K562 (cell line): ENCODE measurements at regions not wholly inside any gene's neighbourhood (a gene's known extent, or its start where the extent isn't known, plus 50 kb on each side); places are given as distances from the start of the nearest gene placed in this dataset.

Source experiments
- ATAC-seq: fragments of 200-7000 bp; cut with Tn5 transposase; 3 replicates; pipeline ENCODE4 v1.9.1; 2020; ENCODE audit warnings: moderate library complexity
- BruUV-seq: library from RNA; stranded (reverse); fragments of 400-500 nt; replicated peaks from 2 replicates; lab custom pipeline; 2021; lab: Mats Ljungman, UMichigan
- CTCF ChIA-PET: fragments of 300-600 bp; formaldehyde crosslinking; extraction: SDS; loops from one replicate; lab custom pipeline; 2021; ENCODE audit warnings: low intra/inter-chr PET ratio; lab: Yijun Ruan, JAX
- POLR2A ChIA-PET: fragments of 300-600, 350-650 bp; sonication (Branson Sonifier 250); formaldehyde crosslinking; extraction: SDS; loops from one replicate; lab custom pipeline; 2021; ENCODE audit warnings: antibody characterized with exemption, inconsistent platforms; lab: Yijun Ruan, JAX
- DNase-seq, 4 experiments: peaks; one replicate each; pipeline versions ENCODE4 v3.0.0 to v3.0.0-alpha.2; 2011 to 2018; ENCODE audit warnings: low spot score in 3 of 4, mixed read lengths in 3 of 4; ENCODE audit errors: extremely low read depth in 1 of 4
- FAIRE-seq: peaks from 2 replicates; lab custom pipeline; 2011; peaks lifted over from hg19 to GRCh38; lab: Jason Lieb, UNC
- H2AFZ ChIP-seq: 2 replicates; pipeline ENCODE4 v1.6.0; 2011; ENCODE audit warnings: low read depth, low read length, control low read depth, inconsistent platforms
- H3K27ac ChIP-seq: fragments of 200-600 bp; 3 replicates; pipeline ENCODE4 v1.8.0; 2011; ENCODE audit warnings: low read depth, mild to moderate bottlenecking, control low read depth, inconsistent platforms, low read length, moderate library complexity, mixed read lengths; ENCODE audit errors: extremely low read depth
- H3K27me3 ChIP-seq, 2 experiments: fragments of 300-600 bp in 1 of 2; 2 replicates in 1 of 2; 3 replicates in 1 of 2; pipeline versions ENCODE4 v1.6.0 to v1.8.0; 2011; ENCODE audit warnings: inconsistent platforms in 2 of 2, low read length in 2 of 2, mild to moderate bottlenecking in 1 of 2, mixed read lengths in 1 of 2, moderate library complexity in 1 of 2; ENCODE audit not compliant: control insufficient read depth in 2 of 2, insufficient read depth in 2 of 2
- H3K36me3 ChIP-seq: fragments of 300-600 bp; 3 replicates; pipeline ENCODE4 v1.8.0; 2011; ENCODE audit warnings: mild to moderate bottlenecking, low read length, inconsistent platforms; ENCODE audit not compliant: control insufficient read depth, insufficient read depth
- H3K4me1 ChIP-seq, 2 experiments: fragments of 200-600 bp in 1 of 2; replicated peaks in 1 of 2; 2 replicates in 1 of 2; 3 replicates in 1 of 2; pipeline versions ENCODE4 v1.5.1 to v1.8.0; 2011; ENCODE audit warnings: inconsistent platforms in 2 of 2, low read length in 2 of 2, mild to moderate bottlenecking in 1 of 2, mixed read lengths in 1 of 2, moderate library complexity in 1 of 2; ENCODE audit not compliant: control insufficient read depth in 2 of 2, insufficient read depth in 2 of 2
- H3K4me2 ChIP-seq: 2 replicates; pipeline ENCODE4 v1.6.1; 2011; ENCODE audit warnings: low read length, control low read depth, inconsistent platforms, mixed read lengths; ENCODE audit not compliant: insufficient read depth
- H3K4me3 ChIP-seq: fragments of 200-600 bp; sonication (generic), shearing (Covaris generic); 2 replicates; pipeline ENCODE4 v1.5.1; 2016; ENCODE audit warnings: control low read depth, inconsistent platforms
- H3K79me2 ChIP-seq: fragments of 200-600 bp; 3 replicates; pipeline ENCODE4 v1.8.0; 2011; ENCODE audit warnings: low read length, inconsistent platforms; ENCODE audit not compliant: control insufficient read depth, insufficient read depth
- H3K9ac ChIP-seq, 2 experiments: 2 replicates each; pipeline versions ENCODE4 v1.6.0 to v1.6.1; 2011; ENCODE audit warnings: low read depth in 2 of 2, low read length in 2 of 2, control low read depth in 1 of 2, inconsistent platforms in 1 of 2, mild to moderate bottlenecking in 1 of 2, mixed read lengths in 1 of 2; ENCODE audit not compliant: insufficient read depth in 1 of 2
- H3K9me1 ChIP-seq: one replicate; pipeline ENCODE4 v1.6.0; 2011; ENCODE audit warnings: inconsistent platforms, mild to moderate bottlenecking, low read length, moderate library complexity; ENCODE audit not compliant: control insufficient read depth, insufficient read depth
- H3K9me3 ChIP-seq: replicated peaks from 2 replicates; pipeline ENCODE4 v1.5.1; 2011; ENCODE audit warnings: low read depth, low read length, inconsistent platforms; ENCODE audit not compliant: control insufficient read depth, insufficient read depth
- H4K20me1 ChIP-seq: replicated peaks from 2 replicates; pipeline ENCODE4 v1.6.1; 2011; ENCODE audit warnings: low read length, inconsistent platforms, mixed read lengths; ENCODE audit not compliant: control insufficient read depth, insufficient read depth
- CC2D1A ChIP-seq: fragments of 450-650 bp; IDR thresholded peaks from 2 replicates; pipeline ENCODE4 v1.6.1; 2017; ENCODE audit warnings: mild to moderate bottlenecking
- HES1 ChIP-seq: fragments of 450-650 bp; IDR thresholded peaks from 2 replicates; pipeline ENCODE4 v1.6.1; 2016; ENCODE audit warnings: low read depth, mild to moderate bottlenecking, moderate library complexity
- PTRF ChIP-seq: fragments of 450-650 bp; IDR thresholded peaks from 2 replicates; pipeline ENCODE4 v1.6.1; 2016; ENCODE audit warnings: mild to moderate bottlenecking, missing genetic modification characterization, missing compliant biosample characterization
- ZBTB33 ChIP-seq: sonication (generic); formaldehyde crosslinking; IDR thresholded peaks from 2 replicates; pipeline ENCODE4 v1.8.1; 2023; ENCODE audit warnings: mild to moderate bottlenecking, missing genetic modification reagents
- ZNF212 ChIP-seq: fragments of 450-650 bp; formaldehyde crosslinking; IDR thresholded peaks from 2 replicates; pipeline ENCODE4 v1.4.0; 2020; ENCODE audit warnings: mild to moderate bottlenecking
- ZNF561 ChIP-seq: fragments of 450-650 bp; formaldehyde crosslinking; conservative IDR thresholded peaks from 2 replicates; pipeline ENCODE4 v1.4.0; 2020; ENCODE audit warnings: mild to moderate bottlenecking, moderate library complexity
- WGBS: fragments of 100-300 bp; shearing (Covaris generic); methylation state at CpG from one replicate; pipeline ENCODE4 v1.1.6; 2016; ENCODE audit warnings: low coverage, mixed read lengths; ENCODE audit not compliant: insufficient coverage; ENCODE audit errors: missing lambda C conversion rate; 5-methylcytosine and 5-hydroxymethylcytosine counted together
- in situ Hi-C: fragments of 300-500 bp; cut with MboI; formaldehyde crosslinking; loops from 4 replicates; pipeline ENCODE4 v1.15.0; 2018; ENCODE audit warnings: inconsistent platforms, mixed read lengths
- intact Hi-C: fragments of 100-400 bp; cut with micrococcal nuclease; formaldehyde crosslinking; loops from 2 replicates; pipeline ENCODE4 v1.14.2; 2022
- TF ChIP-seq, protein P1 (sequence below): sonication (generic); formaldehyde crosslinking; IDR thresholded peaks from 2 replicates; pipeline ENCODE4 v1.8.1; 2023; ENCODE audit warnings: mild to moderate bottlenecking, missing genetic modification reagents

- no peak for TF ChIP-seq HES1
- TF ChIP-seq CC2D1A: no peak
- TF ChIP-seq PTRF (tag): no peak
- TF ChIP-seq, protein P1, sequence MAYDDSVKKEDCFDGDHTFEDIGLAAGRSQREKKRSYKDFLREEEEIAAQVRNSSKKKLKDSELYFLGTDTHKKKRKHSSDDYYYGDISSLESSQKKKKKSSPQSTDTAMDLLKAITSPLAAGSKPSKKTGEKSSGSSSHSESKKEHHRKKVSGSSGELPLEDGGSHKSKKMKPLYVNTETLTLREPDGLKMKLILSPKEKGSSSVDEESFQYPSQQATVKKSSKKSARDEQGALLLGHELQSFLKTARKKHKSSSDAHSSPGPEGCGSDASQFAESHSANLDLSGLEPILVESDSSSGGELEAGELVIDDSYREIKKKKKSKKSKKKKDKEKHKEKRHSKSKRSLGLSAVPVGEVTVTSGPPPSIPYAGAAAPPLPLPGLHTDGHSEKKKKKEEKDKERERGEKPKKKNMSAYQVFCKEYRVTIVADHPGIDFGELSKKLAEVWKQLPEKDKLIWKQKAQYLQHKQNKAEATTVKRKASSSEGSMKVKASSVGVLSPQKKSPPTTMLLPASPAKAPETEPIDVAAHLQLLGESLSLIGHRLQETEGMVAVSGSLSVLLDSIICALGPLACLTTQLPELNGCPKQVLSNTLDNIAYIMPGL (CRISPR knock-in tag): no peak
- no peak for TF ChIP-seq ZNF561 (CRISPR knock-in tag)
- TF ChIP-seq ZNF212 (CRISPR knock-in tag): no peak
These were observed 95.9 kb upstream of the PCSK1 start (continued) for GRCh38 chr5:96528826-96529474.

DNA sequence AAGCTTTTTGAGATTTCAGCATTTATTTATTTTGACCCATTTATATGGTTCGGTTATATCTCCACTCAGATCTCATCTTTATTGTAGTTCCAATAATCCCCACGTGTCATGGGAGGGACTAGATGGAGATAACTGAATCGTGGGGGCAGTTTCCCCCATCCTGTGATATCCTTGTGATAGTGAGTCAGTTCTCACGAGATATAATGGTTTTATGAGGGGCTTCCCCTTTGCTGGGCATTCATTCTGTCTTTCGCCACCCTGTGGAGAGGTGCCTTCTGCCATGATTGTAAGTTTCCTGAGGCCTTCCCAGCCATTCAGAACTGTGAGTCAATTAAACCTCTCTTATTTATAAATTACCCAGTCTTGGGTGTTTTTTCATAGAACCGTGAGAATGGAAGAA is 96.5 kb upstream of the PCSK1 start:
- ATAC-seq: no peak
- ChIA-PET CTCF (no interaction called here), POLR2A (no interaction called here)
- no peaks in the 10 kb centered on the region for H3K9me1 ChIP-seq
- H3K27me3 ChIP-seq: no peaks in the 10 kb centered on the region
- in situ Hi-C loops (no loop called here), intact Hi-C loops (no loop called here)
- H3K27ac ChIP-seq: no peak overlapping the region
- DNase-seq: no peak
- 1% methylated on average over 6 of the region's 6 CpGs for WGBS
- no peak overlapping the region for H3K4me3 ChIP-seq
- no peaks in the 10 kb centered on the region for H3K4me1 ChIP-seq
- H2AFZ ChIP-seq: no peak overlapping the region
- BruUV-seq: no TSS peak
- H4K20me1 ChIP-seq: no peaks in the 10 kb centered on the region
- no peaks in the 10 kb centered on the region for H3K79me2 ChIP-seq
- no peaks in the 10 kb centered on the region for H3K36me3 ChIP-seq
- TF ChIP-seq ZBTB33 (CRISPR knock-in tag): no peak
- H3K9me3 ChIP-seq: no peaks in the 10 kb centered on the region
- no peak for FAIRE-seq
- no peak overlapping the region for H3K4me2 ChIP-seq
- no peak overlapping the region for H3K9ac ChIP-seq
